ENCODE measurements at regions not wholly inside any gene's neighbourhood (a gene's known extent, or its start where the extent isn't known, plus 50 kb on each side); places are given as distances from the start of the nearest gene placed in this dataset.

GRCh38 chrY:15510288-15510687 lies 986.0 kb downstream of the NLGN4Y start:
- no peak for DNase-seq (ENCODE audit: low read depth)

- no peak for DNase-seq (ENCODE audit: low read depth)
Observed at GRCh38 chrY:15510984-15511650, 986.8 kb downstream of the NLGN4Y start.

- no peak for DNase-seq (ENCODE audit: low read depth)
Observed at GRCh38 chrY:15535131-15535530, 1010.8 kb downstream of the NLGN4Y start.

GRCh38 chrY:15535784-15536511 lies 1011.6 kb downstream of the NLGN4Y start:
- DNase-seq (ENCODE audit: low read depth) = no peak

- no peak for DNase-seq (ENCODE audit: low read depth)
Observed at GRCh38 chrY:15540516-15540915, 1016.2 kb downstream of the NLGN4Y start.

- no peak for DNase-seq (ENCODE audit: low read depth)
Observed at GRCh38 chrY:15546177-15546754, 1021.9 kb downstream of the NLGN4Y start.

- no peak for DNase-seq (ENCODE audit: low read depth)
Observed at GRCh38 chrY:15552074-15552473, 1027.7 kb downstream of the NLGN4Y start.

GRCh38 chrY:15554991-15555390 lies 1030.7 kb downstream of the NLGN4Y start:
- no peak for DNase-seq (ENCODE audit: low read depth)

GRCh38 chrY:15559169-15559568 lies 1034.8 kb downstream of the NLGN4Y start:
- no peak for DNase-seq (ENCODE audit: low read depth)

GRCh38 chrY:15560840-15561239 lies 1036.5 kb downstream of the NLGN4Y start:
- DNase-seq (ENCODE audit: low read depth) = no peak

- DNase-seq (ENCODE audit: low read depth) = no peak
Observed at GRCh38 chrY:15561501-15562289, 1037.4 kb downstream of the NLGN4Y start.

GRCh38 chrY:15577886-15578285 lies 1053.6 kb downstream of the NLGN4Y start:
- no peak for DNase-seq (ENCODE audit: low read depth)

GRCh38 chrY:15578761-15579160 lies 1054.4 kb downstream of the NLGN4Y start:
- no peak for DNase-seq (ENCODE audit: low read depth)

- no peak for DNase-seq (ENCODE audit: low read depth)
Observed at GRCh38 chrY:15579245-15579644, 1054.9 kb downstream of the NLGN4Y start.

GRCh38 chrY:15583111-15583510 lies 1058.8 kb downstream of the NLGN4Y start:
- DNase-seq (ENCODE audit: low read depth) = no peak

- DNase-seq (ENCODE audit: low read depth) = no peak
Observed at GRCh38 chrY:15592957-15593356, 1068.6 kb downstream of the NLGN4Y start.

- DNase-seq (ENCODE audit: low read depth) = no peak
Observed at GRCh38 chrY:15593476-15594160, 1069.3 kb downstream of the NLGN4Y start.

- DNase-seq (ENCODE audit: low read depth) = no peak
Observed at GRCh38 chrY:15594179-15594578, 1069.8 kb downstream of the NLGN4Y start.

- DNase-seq (ENCODE audit: low read depth) = no peak
Observed at GRCh38 chrY:15600565-15600964, 1076.2 kb downstream of the NLGN4Y start.

- no peak for DNase-seq (ENCODE audit: low read depth)
Observed at GRCh38 chrY:15624370-15624769, 1100.0 kb downstream of the NLGN4Y start.

GRCh38 chrY:15624928-15625327 lies 1100.6 kb downstream of the NLGN4Y start:
- DNase-seq (ENCODE audit: low read depth) = no peak

GRCh38 chrY:15648198-15648597 lies 1123.9 kb downstream of the NLGN4Y start:
- DNase-seq (ENCODE audit: low read depth) = no peak
